ENCODE measurements at regions not wholly inside any gene's neighbourhood (a gene's known extent, or its start where the extent isn't known, plus 50 kb on each side); places are given as distances from the start of the nearest gene placed in this dataset.

- TF ChIP-seq CTCF (conservative IDR thresholded peaks at IDR 0.05; ENCODE audit: low read depth in 2 of 2) (no peak), EZH2phosphoT487 (IDR thresholded peaks at IDR 0.05; ENCODE audit: unreplicated experiment) (no peak), EZH2 (IDR thresholded peaks at IDR 0.05; ENCODE audit: low read depth, unreplicated experiment) (no peak), NANOG (IDR thresholded peaks at IDR 0.05; ENCODE audit: borderline replicate concordance) (no peak), JUNB (IDR thresholded peaks at IDR 0.05; ENCODE audit: unreplicated experiment) (no peak), REST (IDR thresholded peaks at IDR 0.05; ENCODE audit: unreplicated experiment) (no peak), CREB1 (CRISPR knock-in tag; IDR thresholded peaks at IDR 0.05; ENCODE audit: low read depth) (no peak), POLR2AphosphoS5 (IDR thresholded peaks at IDR 0.05; ENCODE audit: low read depth) (no peak), STAT1 (IDR thresholded peaks at IDR 0.05; ENCODE audit: unreplicated experiment) (no peak), ETS1 (IDR thresholded peaks at IDR 0.05) (no peak)
Measured at GRCh38 chr7:41190581-41190980, 512.3 kb downstream of the INHBA start.

Data from GM23338 (cell line).